ENCODE measurements at regions not wholly inside any gene's neighbourhood (a gene's known extent, or its start where the extent isn't known, plus 50 kb on each side); places are given as distances from the start of the nearest gene placed in this dataset.

- POLR2A ChIA-PET, result no interaction called here
Measured at GRCh38 chr2:58896638-58897037, 655.5 kb upstream of the FANCL start.

GRCh38 chr2:58895857-58896256, 654.7 kb upstream of the FANCL start:
- POLR2A ChIA-PET, result no interaction called here
- CTCF ChIA-PET, result no interaction called here

More at GRCh38 chr2:58896638-58897037, 655.5 kb upstream of the FANCL start:
- CTCF ChIA-PET, result no interaction called here

GRCh38 chr2:58893656-58894351, 652.7 kb upstream of the FANCL start:
- ChIA-PET CTCF (no interaction called here), POLR2A (no interaction called here)

DNA sequence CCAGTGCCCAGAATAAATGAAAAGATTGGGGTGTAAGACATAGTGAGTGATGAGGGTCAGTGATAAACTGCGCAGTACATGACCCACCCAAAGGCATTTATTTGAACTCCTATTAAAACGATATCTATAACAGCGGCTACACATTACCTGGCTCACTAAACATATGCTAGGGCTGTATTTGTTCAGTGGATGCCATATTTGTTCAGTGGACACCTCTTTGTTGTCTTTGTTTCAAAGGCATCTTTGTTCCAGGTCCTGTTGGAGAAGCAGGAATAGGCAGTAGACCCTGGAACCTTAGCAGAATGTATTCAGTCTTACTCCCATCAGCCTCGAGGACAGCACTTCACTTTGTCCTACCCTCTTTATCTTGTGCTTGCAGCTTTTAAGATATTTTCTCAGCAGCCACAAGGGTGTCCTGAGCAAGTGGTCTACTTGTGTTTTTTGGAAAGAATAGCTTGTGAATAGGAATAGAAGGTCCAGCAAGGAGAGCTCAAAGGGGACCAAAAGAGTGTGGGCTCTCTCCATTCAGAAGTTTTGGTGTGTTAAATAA, 650.8 kb upstream of the FANCL start:
- ChIA-PET POLR2A (no interaction called here), CTCF (no interaction called here)

- ChIA-PET POLR2A (no interaction called here), CTCF (no interaction called here)
Measured at GRCh38 chr2:58890865-58891525, 649.9 kb upstream of the FANCL start.

DNA sequence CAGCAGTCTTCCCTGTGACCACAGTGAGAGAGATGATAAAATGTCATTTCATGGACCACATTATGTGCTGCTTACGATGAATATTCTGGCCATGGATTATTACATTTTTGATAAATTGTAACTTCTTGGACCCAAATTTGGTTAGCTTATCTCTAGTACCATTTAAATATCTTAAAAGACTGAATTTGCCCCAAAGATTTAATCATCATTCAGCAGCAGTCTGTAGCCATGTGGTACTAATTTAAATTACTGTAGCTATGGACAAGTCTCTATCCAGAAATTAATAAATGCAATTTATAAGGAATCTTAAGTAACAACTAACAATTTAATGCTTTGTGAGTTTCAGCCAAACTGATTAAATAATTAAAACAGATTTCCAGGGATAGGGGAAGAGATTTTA, 644.9 kb upstream of the FANCL start:
- ChIA-PET CTCF (no interaction called here), POLR2A (no interaction called here)

DNA sequence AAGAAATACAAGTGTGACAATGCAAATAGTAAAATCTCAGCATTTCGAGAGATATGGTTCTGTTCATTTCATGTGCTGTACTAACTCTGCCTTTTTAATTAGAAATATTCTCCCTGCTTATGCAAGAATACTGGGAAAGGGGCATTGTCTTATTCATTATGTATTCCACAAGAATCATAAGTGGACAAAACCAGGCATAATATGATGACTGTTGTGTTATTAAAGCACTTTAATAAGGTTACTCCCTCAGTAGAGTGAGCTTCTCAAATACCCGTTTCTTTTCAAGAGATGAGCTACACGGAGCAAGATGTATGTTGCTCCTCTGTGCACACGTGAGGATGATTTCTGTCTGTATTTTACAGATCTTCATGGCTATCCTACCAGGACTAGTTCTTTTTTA, 638.7 kb upstream of the FANCL start:
- POLR2A ChIA-PET, result no interaction called here
- CTCF ChIA-PET, result no interaction called here

DNA sequence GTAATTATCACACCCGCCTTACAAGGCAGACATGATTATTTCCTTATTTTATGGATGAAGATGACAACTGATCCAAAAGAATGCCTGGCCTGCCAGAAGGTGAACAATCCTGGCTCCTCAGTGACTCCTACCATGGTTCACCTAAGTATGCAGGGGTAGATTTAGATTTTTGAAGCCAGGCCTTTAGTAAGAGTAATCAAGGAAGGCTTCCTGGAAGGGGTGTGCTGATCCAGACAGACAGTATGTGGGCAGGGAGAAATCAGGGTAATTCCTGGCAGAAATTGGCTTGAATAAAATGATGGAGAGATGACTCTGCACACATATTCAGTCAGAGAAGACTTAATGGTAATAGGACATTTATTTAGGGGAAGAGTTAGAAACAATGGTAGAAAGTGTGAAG, 637.7 kb upstream of the FANCL start:
- ChIA-PET CTCF (no interaction called here), POLR2A (no interaction called here)

DNA sequence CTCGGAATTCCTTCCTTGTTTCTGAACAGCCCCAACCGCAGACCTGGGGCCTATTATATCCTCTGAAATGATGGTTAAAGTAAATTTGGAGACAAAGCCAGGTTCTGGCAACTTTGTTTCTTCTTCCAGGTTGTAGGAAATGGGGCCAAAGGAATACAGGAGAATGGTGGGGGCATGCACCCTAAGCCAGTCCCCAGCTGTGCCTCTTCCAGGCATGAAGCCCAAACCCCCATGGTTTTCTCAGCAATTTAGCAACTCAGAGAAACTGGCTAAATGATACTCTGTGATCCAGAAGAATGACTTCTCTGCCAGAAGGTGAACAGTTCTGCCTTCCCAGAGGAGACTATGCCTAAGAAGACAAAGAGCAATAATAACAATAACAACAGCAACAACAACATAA, 635.0 kb upstream of the FANCL start:
- ChIA-PET POLR2A (no interaction called here), CTCF (no interaction called here)

GRCh38 chr2:58875436-58875835, 634.3 kb upstream of the FANCL start:
- CTCF ChIA-PET, result no interaction called here

DNA sequence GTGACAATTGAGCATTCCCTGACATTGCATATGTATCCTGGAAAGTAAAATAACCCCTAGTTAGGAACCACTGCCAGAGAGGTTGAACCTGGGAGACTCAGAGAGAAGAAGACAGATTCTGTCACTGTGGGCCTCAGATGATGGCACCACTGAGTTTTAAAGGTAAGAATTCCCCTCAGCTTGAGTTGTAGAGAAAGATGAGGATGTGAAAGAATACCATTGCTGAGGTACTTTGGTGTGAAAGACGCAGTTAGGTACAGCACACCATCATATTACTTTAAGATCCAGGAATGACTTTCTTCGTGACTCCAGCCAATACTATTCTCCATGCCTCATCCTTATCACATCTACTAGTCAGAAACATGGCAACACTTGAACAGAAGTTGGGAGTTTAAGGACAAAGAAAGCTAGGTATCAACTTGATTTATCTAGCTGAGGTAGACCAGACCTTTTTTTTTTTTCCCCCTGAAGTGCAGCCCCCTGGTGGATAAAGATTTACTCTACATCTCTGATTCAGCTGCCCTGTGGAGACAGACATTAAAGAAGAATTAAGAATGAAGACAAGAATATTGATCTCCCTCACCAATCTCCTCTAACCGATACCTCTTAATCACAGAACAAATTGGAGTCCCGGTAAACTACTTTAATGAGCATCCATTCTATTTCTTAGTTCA, 630.5 kb upstream of the FANCL start:
- CTCF ChIA-PET, result interaction anchor here (0.6 kb wide), 1 partner anchor 179 kb away, joined by 3 read pairs; no protein-coding TSS in a partner anchor
- POLR2A ChIA-PET, result no interaction called here

More at GRCh38 chr2:58875436-58875835, 634.3 kb upstream of the FANCL start:
- POLR2A ChIA-PET, result no interaction called here

DNA sequence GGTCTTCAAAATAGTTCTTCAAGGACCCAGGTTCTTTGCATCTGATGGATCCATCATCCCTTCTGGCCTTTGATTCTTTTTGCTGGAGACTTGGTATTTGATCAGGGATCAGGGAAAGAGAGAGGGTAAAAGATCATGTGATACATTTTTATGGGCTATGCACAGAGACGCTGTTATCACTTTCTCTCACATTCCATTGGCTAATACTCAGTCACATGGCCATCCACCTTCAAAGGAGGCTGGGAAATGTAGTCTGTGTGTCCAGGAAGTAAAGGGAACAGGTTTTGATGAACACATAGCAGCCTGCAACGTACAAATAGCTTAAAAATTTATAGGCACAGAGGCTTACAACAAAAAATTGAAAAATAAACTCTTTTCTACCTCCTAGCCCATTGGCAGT, 629.6 kb upstream of the FANCL start:
- ChIA-PET POLR2A (no interaction called here), CTCF (no interaction called here)

DNA sequence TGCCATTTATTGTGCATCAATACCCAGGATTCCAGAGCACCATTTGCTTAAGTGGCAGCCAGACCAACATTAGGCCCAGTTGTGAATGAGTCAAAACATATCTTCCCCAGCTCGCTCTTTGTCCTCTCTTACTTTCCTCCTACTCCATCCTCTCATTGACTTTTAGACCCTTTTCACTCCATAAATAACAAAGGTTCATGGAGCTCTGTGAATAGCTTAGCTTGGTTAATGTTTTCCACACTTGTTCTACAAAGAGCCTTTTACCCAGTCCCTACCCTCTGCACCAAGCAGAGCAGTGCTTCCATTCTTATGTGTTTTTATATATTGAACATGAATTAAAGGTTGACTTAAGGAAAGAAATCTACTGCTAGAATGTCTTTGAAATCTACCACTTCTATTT, 625.8 kb upstream of the FANCL start:
- ChIA-PET POLR2A (no interaction called here), CTCF (no interaction called here)

- ChIA-PET CTCF (no interaction called here), POLR2A (no interaction called here)
Measured at GRCh38 chr2:58866527-58866926, 625.4 kb upstream of the FANCL start.

DNA sequence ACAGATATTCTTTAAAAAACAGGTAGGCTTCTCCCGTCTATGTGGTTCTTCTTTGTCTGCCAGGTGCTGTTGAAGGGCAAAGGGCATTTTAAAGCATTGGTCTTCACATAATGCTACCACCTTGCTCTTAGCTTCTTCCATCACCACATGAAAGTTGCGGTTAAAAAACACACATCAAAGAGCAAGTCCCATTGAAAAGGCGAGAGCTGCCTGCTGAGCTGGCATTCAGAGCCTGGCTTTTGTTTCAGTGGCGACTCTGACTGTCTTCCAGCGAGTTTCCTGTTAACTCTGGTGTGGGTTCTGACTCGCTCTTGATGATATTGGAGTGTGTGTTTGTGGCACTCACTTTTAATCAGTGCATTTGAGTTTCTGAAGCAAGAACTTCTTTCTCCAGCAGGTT, 624.9 kb upstream of the FANCL start:
- CTCF ChIA-PET, result no interaction called here
- POLR2A ChIA-PET, result no interaction called here

DNA sequence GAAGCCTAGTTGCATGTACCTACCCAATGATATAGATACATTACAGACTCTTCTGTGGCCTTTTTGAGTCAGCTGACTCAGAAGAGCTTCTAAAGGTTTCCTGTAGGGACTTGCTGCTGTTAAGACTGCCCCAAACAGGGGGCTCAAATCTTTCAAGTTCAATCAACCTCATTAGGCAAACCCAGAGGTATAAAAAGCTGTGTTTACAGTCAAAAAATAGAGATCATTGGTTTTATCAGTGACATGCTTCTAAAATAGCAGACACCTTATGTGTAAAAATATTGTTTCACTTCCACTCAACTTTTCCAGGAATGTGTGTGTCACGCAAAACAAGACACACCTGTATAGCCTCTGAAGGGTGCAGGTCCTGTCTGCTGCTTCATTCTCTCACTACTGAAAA, 624.3 kb upstream of the FANCL start:
- CTCF ChIA-PET, result no interaction called here
- POLR2A ChIA-PET, result no interaction called here

DNA sequence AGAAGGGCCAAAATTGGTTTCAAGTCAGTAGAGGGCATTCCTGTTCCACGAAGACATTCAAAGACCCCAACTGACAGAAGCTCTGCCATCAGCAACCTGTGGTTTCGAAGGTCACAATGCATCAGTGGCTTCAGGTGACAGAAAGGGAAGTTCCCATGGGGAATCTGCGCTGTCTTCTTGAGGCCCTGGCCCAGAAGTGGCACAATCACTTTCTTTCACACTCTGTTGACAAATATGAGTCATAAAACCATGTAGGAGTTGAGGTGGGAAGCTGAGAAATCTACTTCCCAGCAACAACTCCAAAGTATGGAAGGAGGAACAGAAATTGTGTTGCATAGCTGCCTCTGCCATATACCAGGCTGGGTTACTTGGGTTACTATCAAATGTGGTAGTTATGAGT, 621.1 kb upstream of the FANCL start:
- POLR2A ChIA-PET, result no interaction called here
- CTCF ChIA-PET, result no interaction called here

GRCh38 chr2:58860586-58860985, 619.5 kb upstream of the FANCL start:
- ChIA-PET CTCF (no interaction called here), POLR2A (no interaction called here)

GRCh38 chr2:58856100-58856499, 615.0 kb upstream of the FANCL start:
- POLR2A ChIA-PET, result no interaction called here
- CTCF ChIA-PET, result no interaction called here

DNA sequence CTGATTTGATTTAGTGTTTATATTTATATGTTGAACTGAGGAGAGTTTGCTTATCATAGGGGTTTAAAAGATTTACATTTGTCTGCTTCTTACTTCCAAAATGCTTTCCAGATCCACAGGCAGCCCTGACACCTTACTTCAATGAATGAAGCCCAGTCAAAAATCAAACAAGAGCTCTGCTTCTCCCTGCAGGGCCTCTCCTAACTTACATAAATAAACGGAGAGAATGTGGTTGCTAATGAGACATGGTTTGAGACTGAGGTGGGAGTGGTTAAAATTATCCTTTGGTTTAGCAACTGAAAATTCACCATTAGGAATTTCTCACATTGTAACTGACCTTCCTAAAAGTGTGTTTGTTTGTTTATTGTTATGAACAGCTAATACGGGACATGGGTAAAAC, 612.3 kb upstream of the FANCL start:
- ChIA-PET CTCF (interaction anchor here (0.9 kb wide), 1 partner anchor 10 kb away, joined by 3 read pairs; no protein-coding TSS in a partner anchor), POLR2A (no interaction called here)

- ChIA-PET CTCF (no interaction called here), POLR2A (no interaction called here)
Measured at GRCh38 chr2:58852905-58853304, 611.8 kb upstream of the FANCL start.

Measured in activated CD8-positive, alpha-beta memory T cell treated with anti-CD3 and anti-CD28 coated beads for 36 hours (primary cell).